ENCODE measurements at regions not wholly inside any gene's neighbourhood (a gene's known extent, or its start where the extent isn't known, plus 50 kb on each side); places are given as distances from the start of the nearest gene placed in this dataset.

- Histone ChIP-seq H3K36me3 (ENCODE audit: control insufficient read depth in 5 of 5, insufficient read depth in 5 of 5, low read length in 5 of 5) (no peaks in the 10 kb centered on the region), H3K9me3 (ENCODE audit: control insufficient read depth in 5 of 5, low read length in 5 of 5) (no peaks in the 10 kb centered on the region), H3K9ac (ENCODE audit: low read length in 5 of 5) (no peak overlapping the region), H3K4me3 (ENCODE audit: low read depth in 1 of 5, low read length in 5 of 5) (no peak overlapping the region), H3K27ac (ENCODE audit: low read depth, low read length) (no peak overlapping the region), H3K4me1 (ENCODE audit: control insufficient read depth in 5 of 5, insufficient read depth in 5 of 5, low read length in 5 of 5) (no peaks in the 10 kb centered on the region), H3K27me3 (ENCODE audit: control insufficient read depth in 5 of 5, insufficient read depth in 4 of 5, low read length in 5 of 5) (no peaks in the 10 kb centered on the region)
Observed at GRCh38 chr3:59386165-59386564, 336.3 kb upstream of the CFAP20DC start.

DNA sequence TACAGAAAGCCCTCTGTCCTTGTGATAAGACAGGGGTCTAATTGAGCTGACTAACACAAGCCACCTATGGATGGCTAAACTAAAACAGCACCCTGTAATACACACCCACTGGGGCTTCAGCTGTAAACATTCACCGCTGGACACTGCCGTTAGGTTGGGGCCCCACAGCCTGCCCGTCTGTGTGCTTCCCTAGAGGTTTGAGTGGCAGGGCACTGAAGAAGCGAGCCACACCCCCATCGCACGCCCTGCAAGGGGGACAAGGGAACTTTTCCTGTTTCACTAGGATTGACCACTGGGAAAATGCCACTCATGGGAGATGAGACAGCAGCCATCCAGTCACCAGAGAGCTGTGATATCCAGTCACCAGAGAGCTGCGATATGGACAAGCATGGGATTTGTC lies 335.7 kb upstream of the CFAP20DC start:
- H3K9ac ChIP-seq (ENCODE audit: low read length in 5 of 5) = no peak overlapping the region
- H3K36me3 ChIP-seq (ENCODE audit: control insufficient read depth in 5 of 5, insufficient read depth in 5 of 5, low read length in 5 of 5) = no peaks in the 10 kb centered on the region
- no peaks in the 10 kb centered on the region for H3K4me1 ChIP-seq (ENCODE audit: control insufficient read depth in 5 of 5, insufficient read depth in 5 of 5, low read length in 5 of 5)
- no peaks in the 10 kb centered on the region for H3K9me3 ChIP-seq (ENCODE audit: control insufficient read depth in 5 of 5, low read length in 5 of 5)
- no peaks in the 10 kb centered on the region for H3K27me3 ChIP-seq (ENCODE audit: control insufficient read depth in 5 of 5, insufficient read depth in 4 of 5, low read length in 5 of 5)
- H3K27ac ChIP-seq (ENCODE audit: low read depth, low read length) = no peak overlapping the region
- H3K4me3 ChIP-seq (ENCODE audit: low read depth in 1 of 5, low read length in 5 of 5) = no peak overlapping the region

DNA sequence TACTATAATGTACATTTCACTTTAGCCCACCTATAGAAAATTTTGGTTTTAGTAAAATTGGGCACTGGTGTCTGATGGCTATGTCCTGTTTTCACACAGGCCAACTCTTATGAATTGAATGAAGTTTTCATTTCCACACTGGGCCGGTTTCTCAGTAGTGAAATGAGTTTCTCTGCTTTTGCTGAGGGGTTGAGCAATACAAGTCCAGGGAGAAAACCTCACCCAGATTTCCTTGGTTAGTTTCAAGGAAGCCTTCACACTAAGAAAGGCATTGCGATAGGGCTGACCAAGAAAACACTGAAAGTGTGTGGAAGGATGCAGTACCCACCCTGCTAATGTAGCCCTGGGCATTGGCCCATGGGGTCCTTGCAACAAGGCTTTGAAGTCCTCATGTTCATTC lies 331.5 kb upstream of the CFAP20DC start:
- no peak overlapping the region for H3K9ac ChIP-seq (ENCODE audit: low read length in 5 of 5)

GRCh38 chr3:59380146-59380545 lies 330.3 kb upstream of the CFAP20DC start:
- H3K27ac ChIP-seq (ENCODE audit: low read depth, low read length) = no peak overlapping the region
- no peaks in the 10 kb centered on the region for H3K4me1 ChIP-seq (ENCODE audit: control insufficient read depth in 5 of 5, insufficient read depth in 5 of 5, low read length in 5 of 5)
- H3K9ac ChIP-seq (ENCODE audit: low read length in 5 of 5) = no peak overlapping the region
- H3K4me3 ChIP-seq (ENCODE audit: low read depth in 1 of 5, low read length in 5 of 5) = no peak overlapping the region
- H3K27me3 ChIP-seq (ENCODE audit: control insufficient read depth in 5 of 5, insufficient read depth in 4 of 5, low read length in 5 of 5) = no peaks in the 10 kb centered on the region
- H3K9me3 ChIP-seq (ENCODE audit: control insufficient read depth in 5 of 5, low read length in 5 of 5) = no peaks in the 10 kb centered on the region
- no peaks in the 10 kb centered on the region for H3K36me3 ChIP-seq (ENCODE audit: control insufficient read depth in 5 of 5, insufficient read depth in 5 of 5, low read length in 5 of 5)

More for the DNA sequence above, 331.5 kb upstream of the CFAP20DC start:
- Histone ChIP-seq H3K27me3 (ENCODE audit: control insufficient read depth in 5 of 5, insufficient read depth in 4 of 5, low read length in 5 of 5) (no peaks in the 10 kb centered on the region), H3K4me1 (ENCODE audit: control insufficient read depth in 5 of 5, insufficient read depth in 5 of 5, low read length in 5 of 5) (no peaks in the 10 kb centered on the region), H3K36me3 (ENCODE audit: control insufficient read depth in 5 of 5, insufficient read depth in 5 of 5, low read length in 5 of 5) (no peaks in the 10 kb centered on the region), H3K9me3 (ENCODE audit: control insufficient read depth in 5 of 5, low read length in 5 of 5) (no peaks in the 10 kb centered on the region), H3K4me3 (ENCODE audit: low read depth in 1 of 5, low read length in 5 of 5) (no peak overlapping the region), H3K27ac (ENCODE audit: low read depth, low read length) (no peak overlapping the region)

DNA sequence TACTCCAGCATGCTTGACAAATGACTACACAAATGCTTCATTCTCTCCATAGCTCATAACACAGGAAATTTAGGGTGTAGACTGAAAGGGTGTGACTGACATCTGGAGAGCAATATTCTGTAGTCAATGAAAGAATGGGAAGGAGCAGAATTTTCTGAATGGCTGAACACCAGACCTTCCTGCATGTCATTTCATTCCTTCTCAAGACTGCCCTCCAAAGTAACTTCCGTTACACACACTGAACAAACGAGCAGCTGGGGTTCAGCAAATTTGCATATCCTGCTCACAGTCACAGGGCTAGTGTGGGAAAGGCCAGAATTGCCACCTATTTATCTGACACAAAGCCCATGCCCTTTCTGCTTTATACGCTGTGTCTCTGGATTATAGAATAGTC lies 325.0 kb upstream of the CFAP20DC start:
- H3K4me1 ChIP-seq (ENCODE audit: control insufficient read depth in 5 of 5, insufficient read depth in 5 of 5, low read length in 5 of 5) = no peaks in the 10 kb centered on the region

DNA sequence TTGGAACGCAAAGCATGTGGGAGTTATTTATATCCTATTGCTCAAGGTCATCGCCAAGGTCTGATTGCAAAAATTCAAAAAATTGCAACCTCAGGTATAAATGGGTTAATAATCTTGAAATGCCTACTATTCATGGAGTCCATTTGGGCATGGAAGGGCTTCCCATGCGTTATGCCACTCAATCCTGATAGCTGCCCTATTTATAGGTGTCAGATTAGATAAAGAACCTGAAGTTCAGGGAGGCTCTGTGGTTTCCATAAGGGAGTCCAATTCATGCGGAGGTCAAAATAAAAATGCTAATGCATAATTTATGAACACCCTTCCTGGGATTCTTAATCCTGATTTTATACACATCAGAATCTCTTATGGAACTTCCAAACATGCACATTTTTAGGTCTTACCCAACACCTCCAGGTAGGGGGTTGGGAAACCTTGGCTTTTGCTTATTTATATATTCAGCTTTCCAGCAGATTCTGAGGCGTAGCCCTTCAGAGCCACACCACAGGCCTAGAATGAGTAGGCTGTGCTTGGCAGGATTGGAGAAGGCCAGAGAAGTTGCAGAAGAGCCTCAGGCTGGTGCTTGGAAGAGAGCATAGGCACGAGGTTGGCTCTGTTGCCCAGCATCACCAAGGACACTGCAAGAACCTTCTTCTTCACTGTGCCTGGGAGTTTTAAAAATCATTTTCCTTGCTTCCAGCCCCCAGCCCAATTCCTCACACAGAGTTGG lies 324.4 kb upstream of the CFAP20DC start:
- Histone ChIP-seq H3K4me3 (ENCODE audit: low read depth in 1 of 5, low read length in 5 of 5) (no peak overlapping the region), H3K36me3 (ENCODE audit: control insufficient read depth in 5 of 5, insufficient read depth in 5 of 5, low read length in 5 of 5) (no peaks in the 10 kb centered on the region), H3K9ac (ENCODE audit: low read length in 5 of 5) (no peak overlapping the region), H3K27ac (ENCODE audit: low read depth, low read length) (no peak overlapping the region), H3K9me3 (ENCODE audit: control insufficient read depth in 5 of 5, low read length in 5 of 5) (no peaks in the 10 kb centered on the region), H3K27me3 (ENCODE audit: control insufficient read depth in 5 of 5, insufficient read depth in 4 of 5, low read length in 5 of 5) (no peaks in the 10 kb centered on the region), H3K4me1 (ENCODE audit: control insufficient read depth in 5 of 5, insufficient read depth in 5 of 5, low read length in 5 of 5) (no peaks in the 10 kb centered on the region)

More for the DNA sequence above, 325.0 kb upstream of the CFAP20DC start:
- Histone ChIP-seq H3K9ac (ENCODE audit: low read length in 5 of 5) (no peak overlapping the region), H3K4me3 (ENCODE audit: low read depth in 1 of 5, low read length in 5 of 5) (no peak overlapping the region), H3K27me3 (ENCODE audit: control insufficient read depth in 5 of 5, insufficient read depth in 4 of 5, low read length in 5 of 5) (no peaks in the 10 kb centered on the region), H3K27ac (ENCODE audit: low read depth, low read length) (no peak overlapping the region), H3K9me3 (ENCODE audit: control insufficient read depth in 5 of 5, low read length in 5 of 5) (no peaks in the 10 kb centered on the region), H3K36me3 (ENCODE audit: control insufficient read depth in 5 of 5, insufficient read depth in 5 of 5, low read length in 5 of 5) (no peaks in the 10 kb centered on the region)

DNA sequence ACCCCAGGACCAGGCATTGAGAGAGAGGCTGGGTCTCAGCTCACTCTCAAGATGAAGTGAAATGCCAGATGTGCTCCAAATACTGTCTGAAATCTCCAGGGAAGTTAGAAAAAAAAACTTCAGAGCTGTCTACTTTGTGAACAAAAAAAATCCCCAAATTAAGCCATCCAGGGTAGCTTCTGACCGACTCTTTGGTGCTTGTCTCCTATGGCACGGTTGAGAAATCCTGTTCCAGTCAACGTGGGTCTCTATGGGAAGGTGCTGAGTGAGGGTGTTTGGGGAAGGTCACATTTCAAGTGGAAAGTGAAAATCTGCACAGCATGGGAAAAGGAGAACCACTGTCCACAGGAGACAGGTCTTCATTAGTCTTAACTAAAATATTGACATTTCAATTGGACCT lies 322.5 kb upstream of the CFAP20DC start:
- Histone ChIP-seq H3K9me3 (ENCODE audit: control insufficient read depth in 5 of 5, low read length in 5 of 5) (no peaks in the 10 kb centered on the region), H3K4me3 (ENCODE audit: low read depth in 1 of 5, low read length in 5 of 5) (no peak overlapping the region), H3K4me1 (ENCODE audit: control insufficient read depth in 5 of 5, insufficient read depth in 5 of 5, low read length in 5 of 5) (no peaks in the 10 kb centered on the region), H3K27me3 (ENCODE audit: control insufficient read depth in 5 of 5, insufficient read depth in 4 of 5, low read length in 5 of 5) (no peaks in the 10 kb centered on the region), H3K9ac (ENCODE audit: low read length in 5 of 5) (no peak overlapping the region), H3K27ac (ENCODE audit: low read depth, low read length) (no peak overlapping the region), H3K36me3 (ENCODE audit: control insufficient read depth in 5 of 5, insufficient read depth in 5 of 5, low read length in 5 of 5) (no peaks in the 10 kb centered on the region)

DNA sequence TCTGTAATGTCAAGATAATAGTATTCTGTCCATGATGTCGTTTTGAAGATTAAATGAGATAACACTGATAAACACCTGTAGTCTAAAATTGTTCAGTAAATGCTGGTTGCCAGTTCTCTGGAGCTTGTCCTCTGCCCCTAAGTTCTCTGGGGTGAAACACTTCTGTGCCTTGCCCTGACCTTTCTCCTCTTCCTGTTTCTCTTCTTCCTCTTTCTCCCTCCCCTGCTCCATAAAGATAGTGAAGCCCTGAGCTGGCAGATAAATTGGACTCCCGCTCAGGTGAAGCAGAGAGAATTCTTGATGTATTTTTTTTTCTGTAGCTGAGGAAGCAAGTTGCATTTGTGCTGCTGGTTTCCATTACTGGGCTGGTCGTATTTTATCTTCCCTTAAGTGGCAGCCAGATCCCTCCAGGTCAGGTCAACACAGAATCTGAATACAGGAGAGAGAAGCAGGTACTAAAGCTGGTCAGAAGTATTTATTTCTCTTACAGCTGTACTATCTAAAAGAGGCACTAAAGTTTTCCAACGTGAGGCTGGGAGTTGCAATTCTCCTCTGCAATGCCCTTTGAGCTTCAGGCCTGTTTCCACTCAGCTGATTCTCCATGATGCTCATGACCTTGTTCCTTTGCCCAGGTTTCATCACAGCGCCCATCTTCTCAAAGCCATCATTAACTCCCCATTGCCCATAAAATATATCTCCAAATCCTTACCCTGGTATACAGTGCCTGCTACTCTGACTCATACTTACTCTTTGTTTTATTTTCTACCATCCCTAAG lies 319.3 kb upstream of the CFAP20DC start:
- no peaks in the 10 kb centered on the region for H3K4me1 ChIP-seq (ENCODE audit: control insufficient read depth in 5 of 5, insufficient read depth in 5 of 5, low read length in 5 of 5)

GRCh38 chr3:59367150-59367549 lies 317.3 kb upstream of the CFAP20DC start:
- Histone ChIP-seq H3K27me3 (ENCODE audit: control insufficient read depth in 5 of 5, insufficient read depth in 4 of 5, low read length in 5 of 5) (no peaks in the 10 kb centered on the region), H3K4me1 (ENCODE audit: control insufficient read depth in 5 of 5, insufficient read depth in 5 of 5, low read length in 5 of 5) (no peaks in the 10 kb centered on the region), H3K27ac (ENCODE audit: low read depth, low read length) (no peak overlapping the region), H3K4me3 (ENCODE audit: low read depth in 1 of 5, low read length in 5 of 5) (no peak overlapping the region), H3K9me3 (ENCODE audit: control insufficient read depth in 5 of 5, low read length in 5 of 5) (no peaks in the 10 kb centered on the region), H3K36me3 (ENCODE audit: control insufficient read depth in 5 of 5, insufficient read depth in 5 of 5, low read length in 5 of 5) (no peaks in the 10 kb centered on the region), H3K9ac (ENCODE audit: low read length in 5 of 5) (no peak overlapping the region)

More for the DNA sequence above, 319.3 kb upstream of the CFAP20DC start:
- H3K9me3 ChIP-seq (ENCODE audit: control insufficient read depth in 5 of 5, low read length in 5 of 5) = no peaks in the 10 kb centered on the region
- no peak overlapping the region for H3K9ac ChIP-seq (ENCODE audit: low read length in 5 of 5)
- H3K4me3 ChIP-seq (ENCODE audit: low read depth in 1 of 5, low read length in 5 of 5) = no peak overlapping the region
- H3K27me3 ChIP-seq (ENCODE audit: control insufficient read depth in 5 of 5, insufficient read depth in 4 of 5, low read length in 5 of 5) = no peaks in the 10 kb centered on the region
- no peaks in the 10 kb centered on the region for H3K36me3 ChIP-seq (ENCODE audit: control insufficient read depth in 5 of 5, insufficient read depth in 5 of 5, low read length in 5 of 5)
- no peak overlapping the region for H3K27ac ChIP-seq (ENCODE audit: low read depth, low read length)

DNA sequence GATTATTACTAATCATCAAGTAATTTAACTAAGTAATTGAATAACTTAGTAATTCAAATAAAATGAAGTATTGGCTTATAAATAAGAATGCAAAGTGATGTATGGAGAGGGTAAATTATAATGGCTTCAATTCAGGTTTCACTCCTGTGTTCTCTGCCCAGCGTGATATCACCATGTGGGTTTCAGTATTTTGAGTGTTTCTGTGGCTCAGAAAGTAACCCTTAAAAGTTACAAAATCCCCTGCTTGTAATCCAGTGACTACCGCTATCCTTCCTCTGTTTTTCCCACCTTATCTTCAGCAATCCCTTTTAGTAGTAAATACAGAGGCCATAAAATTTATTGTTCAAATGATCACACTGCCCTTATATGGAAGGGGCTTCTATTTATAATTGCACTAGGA lies 316.4 kb upstream of the CFAP20DC start:
- H3K4me3 ChIP-seq (ENCODE audit: low read depth in 1 of 5, low read length in 5 of 5) = no peak overlapping the region
- no peaks in the 10 kb centered on the region for H3K27me3 ChIP-seq (ENCODE audit: control insufficient read depth in 5 of 5, insufficient read depth in 4 of 5, low read length in 5 of 5)
- H3K9ac ChIP-seq (ENCODE audit: low read length in 5 of 5) = no peak overlapping the region
- no peak overlapping the region for H3K27ac ChIP-seq (ENCODE audit: low read depth, low read length)
- no peaks in the 10 kb centered on the region for H3K9me3 ChIP-seq (ENCODE audit: control insufficient read depth in 5 of 5, low read length in 5 of 5)
- H3K4me1 ChIP-seq (ENCODE audit: control insufficient read depth in 5 of 5, insufficient read depth in 5 of 5, low read length in 5 of 5) = no peaks in the 10 kb centered on the region
- H3K36me3 ChIP-seq (ENCODE audit: control insufficient read depth in 5 of 5, insufficient read depth in 5 of 5, low read length in 5 of 5) = no peaks in the 10 kb centered on the region
